ENCODE measurements at regions not wholly inside any gene's neighbourhood (a gene's known extent, or its start where the extent isn't known, plus 50 kb on each side); places are given as distances from the start of the nearest gene placed in this dataset.

DNA sequence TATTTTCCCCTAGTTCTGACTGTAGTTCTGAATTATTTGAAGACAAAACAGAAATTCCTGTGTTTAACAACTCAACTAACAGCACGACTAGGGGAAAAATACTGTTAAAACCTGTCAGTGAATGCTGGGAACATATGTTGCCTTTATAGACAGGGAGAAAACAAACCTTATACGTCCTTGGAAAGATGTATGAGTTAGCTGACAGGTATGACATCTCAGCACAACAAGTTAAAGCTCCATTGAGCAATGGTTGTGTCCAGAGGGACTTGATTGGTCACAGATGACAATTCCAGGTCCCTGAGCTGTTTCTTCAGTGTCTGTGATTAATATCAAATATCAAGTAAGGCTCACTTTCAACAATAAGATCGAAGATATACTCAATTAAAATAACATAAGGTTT is 58.2 kb upstream of the DDIT4L start:
- no peaks in the 10 kb centered on the region for H3K9me2 ChIP-seq (ENCODE audit: insufficient read depth)
- intact Hi-C loops (cut with micrococcal nuclease) = no loop called here
- ChIA-PET POLR2A (no interaction called here), RAD21 (ENCODE audit: low non-redundant PET in 1 of 2, low total read pairs in 2 of 2, uncharacterized antibody in 2 of 2, unreplicated experiment in 2 of 2) (no interaction called here), CTCF (no interaction called here)
- H3K79me2 ChIP-seq (ENCODE audit: insufficient read depth, low read length) = no peaks in the 10 kb centered on the region
- no peak for ATAC-seq
- no peak overlapping the region for H2AFZ ChIP-seq (ENCODE audit: low read depth, low read length, poor library complexity, severe bottlenecking)
- TF ChIP-seq CEBPB (IDR thresholded peaks at IDR 0.05; ENCODE audit: low read depth) (no peak), POLR2A (IDR thresholded peaks at IDR 0.05; ENCODE audit: borderline replicate concordance, extremely low read depth, insufficient read depth, insufficient read length) (no peak), RAD21 (IDR thresholded peaks at IDR 0.05; ENCODE audit: low read depth) (no peak), ZNF274 (IDR thresholded peaks at IDR 0.05; ENCODE audit: low read depth, low read length) (no peak), ZFX (IDR thresholded peaks at IDR 0.05) (no peak), YY1 (IDR thresholded peaks at IDR 0.05; ENCODE audit: extremely low read depth, insufficient replicate concordance, low read depth, low read length) (no peak), EZH2 (IDR thresholded peaks at IDR 0.05) (no peak), POLR2AphosphoS5 (IDR thresholded peaks at IDR 0.05; ENCODE audit: low read depth, low read length) (no peak), ELF1 (IDR thresholded peaks at IDR 0.05; ENCODE audit: borderline replicate concordance, low read depth) (no peak), TCF7L2 (IDR thresholded peaks at IDR 0.05; ENCODE audit: borderline replicate concordance, extremely low read depth, insufficient read depth, insufficient read length) (no peak), EGR1 (IDR thresholded peaks at IDR 0.05; ENCODE audit: low read depth) (no peak)
- TF ChIP-seq, protein P1, sequence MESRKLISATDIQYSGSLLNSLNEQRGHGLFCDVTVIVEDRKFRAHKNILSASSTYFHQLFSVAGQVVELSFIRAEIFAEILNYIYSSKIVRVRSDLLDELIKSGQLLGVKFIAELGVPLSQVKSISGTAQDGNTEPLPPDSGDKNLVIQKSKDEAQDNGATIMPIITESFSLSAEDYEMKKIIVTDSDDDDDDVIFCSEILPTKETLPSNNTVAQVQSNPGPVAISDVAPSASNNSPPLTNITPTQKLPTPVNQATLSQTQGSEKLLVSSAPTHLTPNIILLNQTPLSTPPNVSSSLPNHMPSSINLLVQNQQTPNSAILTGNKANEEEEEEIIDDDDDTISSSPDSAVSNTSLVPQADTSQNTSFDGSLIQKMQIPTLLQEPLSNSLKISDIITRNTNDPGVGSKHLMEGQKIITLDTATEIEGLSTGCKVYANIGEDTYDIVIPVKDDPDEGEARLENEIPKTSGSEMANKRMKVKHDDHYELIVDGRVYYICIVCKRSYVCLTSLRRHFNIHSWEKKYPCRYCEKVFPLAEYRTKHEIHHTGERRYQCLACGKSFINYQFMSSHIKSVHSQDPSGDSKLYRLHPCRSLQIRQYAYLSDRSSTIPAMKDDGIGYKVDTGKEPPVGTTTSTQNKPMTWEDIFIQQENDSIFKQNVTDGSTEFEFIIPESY (IDR thresholded peaks at IDR 0.05; ENCODE audit: extremely low read depth, insufficient replicate concordance, low read length) = no peak
- TF ChIP-seq, protein P2, sequence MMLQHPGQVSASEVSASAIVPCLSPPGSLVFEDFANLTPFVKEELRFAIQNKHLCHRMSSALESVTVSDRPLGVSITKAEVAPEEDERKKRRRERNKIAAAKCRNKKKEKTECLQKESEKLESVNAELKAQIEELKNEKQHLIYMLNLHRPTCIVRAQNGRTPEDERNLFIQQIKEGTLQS (IDR thresholded peaks at IDR 0.05) = no peak
- H3K9ac ChIP-seq (ENCODE audit: low read length) = no peak overlapping the region
- H3K4me3 ChIP-seq (replicated peaks in 1 of 2; ENCODE audit: low read depth in 1 of 2, low read length in 2 of 2) = no peak overlapping the region
- no peak overlapping the region for H3K4me2 ChIP-seq (ENCODE audit: low read length)
- no peak for DNase-seq (ENCODE audit: low read depth, low spot score)
- no TSS peak for BruUV-seq (replicated peaks)
- no peaks in the 10 kb centered on the region for H3K36me3 ChIP-seq (ENCODE audit: control insufficient read depth in 1 of 2, insufficient read depth in 2 of 2, low read length in 2 of 2)
- H3K27me3 ChIP-seq (ENCODE audit: insufficient read depth, low read length) = no peaks in the 10 kb centered on the region
- H3K4me1 ChIP-seq (ENCODE audit: control insufficient read depth in 1 of 2, insufficient read depth in 2 of 2, low read length in 2 of 2) = no peaks in the 10 kb centered on the region
- no peaks in the 10 kb centered on the region for H3K9me3 ChIP-seq (ENCODE audit: control insufficient read depth in 1 of 2, insufficient read depth in 1 of 2, low read depth in 1 of 2, low read length in 2 of 2)
- H4K20me1 ChIP-seq (ENCODE audit: insufficient read depth) = no peaks in the 10 kb centered on the region
- no peak overlapping the region for H3K27ac ChIP-seq (ENCODE audit: low read depth, low read length)
